ENCODE measurements at regions not wholly inside any gene's neighbourhood (a gene's known extent, or its start where the extent isn't known, plus 50 kb on each side); places are given as distances from the start of the nearest gene placed in this dataset.

GRCh38 chr7:54360075-54360840, 181.9 kb upstream of the VSTM2A start:
- in situ Hi-C loops (cut with MboI): no loop called here
- Histone ChIP-seq H3K27me3 (ENCODE audit: control insufficient read depth in 2 of 2, insufficient read depth in 2 of 2, low read length in 2 of 2) (no peaks in the 10 kb centered on the region), H3K9me3 (replicated peaks; ENCODE audit: control insufficient read depth, insufficient read depth, low read depth, low read length) (no peaks in the 10 kb centered on the region), H2AFZ (ENCODE audit: low read depth, low read length) (no peak overlapping the region), H3K4me2 (ENCODE audit: insufficient read depth, low read length) (no peak overlapping the region), H3K79me2 (ENCODE audit: control insufficient read depth, insufficient read depth, low read length) (no peaks in the 10 kb centered on the region), H3K36me3 (ENCODE audit: control insufficient read depth, insufficient read depth, low read length) (no peaks in the 10 kb centered on the region), H4K20me1 (replicated peaks; ENCODE audit: control insufficient read depth, insufficient read depth, low read length) (no peaks in the 10 kb centered on the region), H3K9me1 (ENCODE audit: control insufficient read depth, insufficient read depth, low read length) (no peaks in the 10 kb centered on the region), H3K4me1 (replicated peaks in 1 of 2; ENCODE audit: control insufficient read depth in 2 of 2, insufficient read depth in 2 of 2, low read length in 2 of 2) (no peaks in the 10 kb centered on the region), H3K4me3 (no peak overlapping the region), H3K27ac (ENCODE audit: extremely low read depth, low read depth, low read length) (no peak overlapping the region), H3K9ac (ENCODE audit: insufficient read depth in 1 of 2, low read depth in 2 of 2, low read length in 2 of 2) (no peak overlapping the region)
- FAIRE-seq: no peak
- intact Hi-C loops (cut with micrococcal nuclease): no loop called here
- ChIA-PET POLR2A (no interaction called here), CTCF (ENCODE audit: low intra/inter-chr PET ratio) (no interaction called here)
- BruUV-seq (replicated peaks): no TSS peak
- no peak for TF ChIP-seq PATZ1 (CRISPR knock-in tag; IDR thresholded peaks at IDR 0.05; ENCODE audit: borderline replicate concordance)
- no peak for TF ChIP-seq ZNF316 (IDR thresholded peaks at IDR 0.05)
- TF ChIP-seq ZBTB8A (IDR thresholded peaks at IDR 0.05; ENCODE audit: partially characterized antibody): no peak
- no peak for TF ChIP-seq ILK (tag; IDR thresholded peaks at IDR 0.05; ENCODE audit: borderline replicate concordance, low read depth)
- TF ChIP-seq CAMTA2 (CRISPR knock-in tag; conservative IDR thresholded peaks at IDR 0.05): no peak
- TF ChIP-seq BCOR (IDR thresholded peaks at IDR 0.05): no peak
- TF ChIP-seq ZNF408 (CRISPR knock-in tag; IDR thresholded peaks at IDR 0.05; ENCODE audit: low read depth): no peak
- TF ChIP-seq THRAP3 (IDR thresholded peaks at IDR 0.05; ENCODE audit: borderline replicate concordance): no peak
- no peak for TF ChIP-seq PTRF (tag; IDR thresholded peaks at IDR 0.05)
- TF ChIP-seq ZNF41 (CRISPR knock-in tag; conservative IDR thresholded peaks at IDR 0.05): no peak
- TF ChIP-seq FOXK1 (CRISPR knock-in tag; IDR thresholded peaks at IDR 0.05; ENCODE audit: borderline replicate concordance): no peak
- TF ChIP-seq MLX (CRISPR knock-in tag; conservative IDR thresholded peaks at IDR 0.05): no peak
- no peak for TF ChIP-seq C11orf30 (IDR thresholded peaks at IDR 0.05; ENCODE audit: low read depth)
- TF ChIP-seq GTF2F1 (IDR thresholded peaks at IDR 0.05; ENCODE audit: low read depth, low read length): no peak
- TF ChIP-seq CBFB (CRISPR knock-in tag; IDR thresholded peaks at IDR 0.05): no peak
- no peak for TF ChIP-seq CHD4 (IDR thresholded peaks at IDR 0.05; ENCODE audit: insufficient read depth, insufficient replicate concordance, low read depth, low read length, poor library complexity, severe bottlenecking)
- TF ChIP-seq ZNF121 (CRISPR knock-in tag; conservative IDR thresholded peaks at IDR 0.05): no peak
- no peak for TF ChIP-seq ZNF561 (CRISPR knock-in tag; conservative IDR thresholded peaks at IDR 0.05)
- TF ChIP-seq ZBTB2 (IDR thresholded peaks at IDR 0.05): no peak
- no peak for ATAC-seq
- WGBS (ENCODE audit: insufficient coverage, low coverage, missing lambda C conversion rate): 0% methylated on average over 6 of the region's 6 CpGs
- DNase-seq (ENCODE audit: extremely low read depth in 1 of 4, low spot score in 3 of 4): no peak
